K562 (cell line): ENCODE measurements at regions not wholly inside any gene's neighbourhood (a gene's known extent, or its start where the extent isn't known, plus 50 kb on each side); places are given as distances from the start of the nearest gene placed in this dataset.

Experiments used
- ATAC-seq: fragments of 200-7000 bp; cut with Tn5 transposase; 3 replicates; pipeline ENCODE4 v1.9.1; 2020; ENCODE audit warnings: moderate library complexity
- BruUV-seq: library from RNA; stranded (reverse); fragments of 400-500 nt; replicated peaks from 2 replicates; lab custom pipeline; 2021; lab: Mats Ljungman, UMichigan
- CTCF ChIA-PET: fragments of 300-600 bp; formaldehyde crosslinking; extraction: SDS; loops from one replicate; lab custom pipeline; 2021; ENCODE audit warnings: low intra/inter-chr PET ratio; lab: Yijun Ruan, JAX
- POLR2A ChIA-PET: fragments of 300-600, 350-650 bp; sonication (Branson Sonifier 250); formaldehyde crosslinking; extraction: SDS; loops from one replicate; lab custom pipeline; 2021; ENCODE audit warnings: antibody characterized with exemption, inconsistent platforms; lab: Yijun Ruan, JAX
- DNase-seq, 4 experiments: peaks; one replicate each; pipeline versions ENCODE4 v3.0.0 to v3.0.0-alpha.2; 2011 to 2018; ENCODE audit warnings: low spot score in 3 of 4, mixed read lengths in 3 of 4; ENCODE audit errors: extremely low read depth in 1 of 4
- FAIRE-seq: peaks from 2 replicates; lab custom pipeline; 2011; peaks lifted over from hg19 to GRCh38; lab: Jason Lieb, UNC
- H2AFZ ChIP-seq: 2 replicates; pipeline ENCODE4 v1.6.0; 2011; ENCODE audit warnings: low read depth, low read length, control low read depth, inconsistent platforms
- H3K27ac ChIP-seq: fragments of 200-600 bp; 3 replicates; pipeline ENCODE4 v1.8.0; 2011; ENCODE audit warnings: low read depth, mild to moderate bottlenecking, control low read depth, inconsistent platforms, low read length, moderate library complexity, mixed read lengths; ENCODE audit errors: extremely low read depth
- H3K27me3 ChIP-seq, 2 experiments: fragments of 300-600 bp in 1 of 2; 2 replicates in 1 of 2; 3 replicates in 1 of 2; pipeline versions ENCODE4 v1.6.0 to v1.8.0; 2011; ENCODE audit warnings: inconsistent platforms in 2 of 2, low read length in 2 of 2, mild to moderate bottlenecking in 1 of 2, mixed read lengths in 1 of 2, moderate library complexity in 1 of 2; ENCODE audit not compliant: control insufficient read depth in 2 of 2, insufficient read depth in 2 of 2
- H3K36me3 ChIP-seq: fragments of 300-600 bp; 3 replicates; pipeline ENCODE4 v1.8.0; 2011; ENCODE audit warnings: mild to moderate bottlenecking, low read length, inconsistent platforms; ENCODE audit not compliant: control insufficient read depth, insufficient read depth
- H3K4me1 ChIP-seq, 2 experiments: fragments of 200-600 bp in 1 of 2; replicated peaks in 1 of 2; 2 replicates in 1 of 2; 3 replicates in 1 of 2; pipeline versions ENCODE4 v1.5.1 to v1.8.0; 2011; ENCODE audit warnings: inconsistent platforms in 2 of 2, low read length in 2 of 2, mild to moderate bottlenecking in 1 of 2, mixed read lengths in 1 of 2, moderate library complexity in 1 of 2; ENCODE audit not compliant: control insufficient read depth in 2 of 2, insufficient read depth in 2 of 2
- H3K4me2 ChIP-seq: 2 replicates; pipeline ENCODE4 v1.6.1; 2011; ENCODE audit warnings: low read length, control low read depth, inconsistent platforms, mixed read lengths; ENCODE audit not compliant: insufficient read depth
- H3K4me3 ChIP-seq: fragments of 200-600 bp; sonication (generic), shearing (Covaris generic); 2 replicates; pipeline ENCODE4 v1.5.1; 2016; ENCODE audit warnings: control low read depth, inconsistent platforms
- H3K79me2 ChIP-seq: fragments of 200-600 bp; 3 replicates; pipeline ENCODE4 v1.8.0; 2011; ENCODE audit warnings: low read length, inconsistent platforms; ENCODE audit not compliant: control insufficient read depth, insufficient read depth
- H3K9ac ChIP-seq, 2 experiments: 2 replicates each; pipeline versions ENCODE4 v1.6.0 to v1.6.1; 2011; ENCODE audit warnings: low read depth in 2 of 2, low read length in 2 of 2, control low read depth in 1 of 2, inconsistent platforms in 1 of 2, mild to moderate bottlenecking in 1 of 2, mixed read lengths in 1 of 2; ENCODE audit not compliant: insufficient read depth in 1 of 2
- H3K9me1 ChIP-seq: one replicate; pipeline ENCODE4 v1.6.0; 2011; ENCODE audit warnings: inconsistent platforms, mild to moderate bottlenecking, low read length, moderate library complexity; ENCODE audit not compliant: control insufficient read depth, insufficient read depth
- H3K9me3 ChIP-seq: replicated peaks from 2 replicates; pipeline ENCODE4 v1.5.1; 2011; ENCODE audit warnings: low read depth, low read length, inconsistent platforms; ENCODE audit not compliant: control insufficient read depth, insufficient read depth
- H4K20me1 ChIP-seq: replicated peaks from 2 replicates; pipeline ENCODE4 v1.6.1; 2011; ENCODE audit warnings: low read length, inconsistent platforms, mixed read lengths; ENCODE audit not compliant: control insufficient read depth, insufficient read depth
- E2F3 ChIP-seq: fragments of 250-450 bp; sonication (Bioruptor Pico); IDR thresholded peaks from 2 replicates; pipeline ENCODE4 v1.4.0; 2020; ENCODE audit warnings: mild to moderate bottlenecking
- ELF4 ChIP-seq: fragments of 450-650 bp; formaldehyde crosslinking; IDR thresholded peaks from 2 replicates; pipeline ENCODE4 v1.4.0; 2022; ENCODE audit warnings: missing genetic modification characterization
- ETV5 ChIP-seq: sonication (generic); formaldehyde crosslinking; IDR thresholded peaks from 2 replicates; pipeline ENCODE4 v1.4.0; 2020; ENCODE audit warnings: low read depth, mild to moderate bottlenecking, missing genetic modification reagents
- FOXK2 ChIP-seq, 2 experiments: fragments of 450-650 bp; IDR thresholded peaks in 1 of 2; conservative IDR thresholded peaks in 1 of 2; 2 replicates each; pipeline ENCODE4 v1.6.1; 2016; ENCODE audit warnings: low read depth in 2 of 2, mild to moderate bottlenecking in 1 of 2
- GATAD2A ChIP-seq: fragments of 450-650 bp; IDR thresholded peaks from 2 replicates; pipeline ENCODE4 v1.6.1; 2017
- HCFC1 ChIP-seq: IDR thresholded peaks from 2 replicates; pipeline ENCODE4 v1.6.1; 2012; ENCODE audit warnings: low read depth, low read length, improper control_type of control experiment
- NBN ChIP-seq: fragments of 450-650 bp; IDR thresholded peaks from 2 replicates; pipeline ENCODE4 v1.6.1; 2016; ENCODE audit warnings: low read depth, mild to moderate bottlenecking
- PPARD ChIP-seq: fragments of 250-450 bp; sonication (Bioruptor Pico); IDR thresholded peaks from 2 replicates; pipeline ENCODE4 v1.8.0; 2022; ENCODE audit warnings: inconsistent platforms, mild to moderate bottlenecking, moderate library complexity
- PRPF4 ChIP-seq: fragments of 200-400 bp; formaldehyde crosslinking; IDR thresholded peaks from one replicate; pipeline ENCODE4 v1.6.1; 2017; ENCODE audit warnings: low read length, low read depth, mild to moderate bottlenecking; ENCODE audit not compliant: insufficient read depth, poor library complexity, severe bottlenecking
- RBBP5 ChIP-seq: fragments of 200-600 bp; sonication (generic); IDR thresholded peaks from 2 replicates; pipeline ENCODE4 v1.6.1; 2012; ENCODE audit warnings: borderline replicate concordance, mild to moderate bottlenecking, low read length, control low read depth, inconsistent platforms; ENCODE audit not compliant: insufficient read depth, poor library complexity, severe bottlenecking
- RBM22 ChIP-seq: fragments of 200-400 bp; formaldehyde crosslinking; IDR thresholded peaks from 2 replicates; pipeline ENCODE4 v1.6.1; 2018; ENCODE audit warnings: low read length, low read depth; ENCODE audit not compliant: poor library complexity, severe bottlenecking
- SAFB ChIP-seq: fragments of 200-400 bp; formaldehyde crosslinking; IDR thresholded peaks from 2 replicates; pipeline ENCODE4 v1.6.1; 2017; ENCODE audit warnings: low read depth, low read length, borderline replicate concordance
- TAL1 ChIP-seq: fragments of 450-650 bp; IDR thresholded peaks from 2 replicates; pipeline ENCODE4 v1.6.1; 2016; ENCODE audit warnings: mild to moderate bottlenecking
- THRA ChIP-seq: fragments of 450-650 bp; IDR thresholded peaks from 2 replicates; pipeline ENCODE4 v1.6.1; 2017; ENCODE audit warnings: mild to moderate bottlenecking, moderate library complexity
- XRCC5 ChIP-seq: fragments of 200-400 bp; formaldehyde crosslinking; IDR thresholded peaks from 2 replicates; pipeline ENCODE4 v1.6.1; 2017; ENCODE audit warnings: low read depth, mild to moderate bottlenecking, low read length
- ZNF239 ChIP-seq: fragments of 250-450 bp; sonication (Bioruptor Pico); IDR thresholded peaks from 2 replicates; pipeline ENCODE4 v1.4.0; 2020; ENCODE audit warnings: mild to moderate bottlenecking
- whole genome bisulfite sequencing: fragments of 100-300 bp; shearing (Covaris generic); methylation state at CpG from one replicate; pipeline ENCODE4 v1.1.6; 2016; ENCODE audit warnings: low coverage, mixed read lengths; ENCODE audit not compliant: insufficient coverage; ENCODE audit errors: missing lambda C conversion rate; 5-methylcytosine and 5-hydroxymethylcytosine counted together
- in situ Hi-C: fragments of 300-500 bp; cut with MboI; formaldehyde crosslinking; loops from 4 replicates; pipeline ENCODE4 v1.15.0; 2018; ENCODE audit warnings: inconsistent platforms, mixed read lengths
- intact Hi-C: fragments of 100-400 bp; cut with micrococcal nuclease; formaldehyde crosslinking; loops from 2 replicates; pipeline ENCODE4 v1.14.2; 2022

- no peak for TF ChIP-seq SAFB
- no peak for TF ChIP-seq NBN
Observed at GRCh38 chr21:16239659-16240265, 510.0 kb downstream of the USP25 start (continued).

GRCh38 chr21:16241016-16241415, 511.2 kb downstream of the USP25 start:
- no peak for DNase-seq
- H3K9ac ChIP-seq = no peak overlapping the region
- BruUV-seq = no TSS peak
- H3K9me3 ChIP-seq = no peaks in the 10 kb centered on the region
- CTCF ChIA-PET = no interaction called here
- H3K27ac ChIP-seq = no peak overlapping the region
- no peak for ATAC-seq
- WGBS = 0% methylated on average over 2 of the region's 2 CpGs
- no peaks in the 10 kb centered on the region for H3K9me1 ChIP-seq
- POLR2A ChIA-PET = no interaction called here
- FAIRE-seq = no peak
- TF ChIP-seq HCFC1 (no peak), TAL1 (no peak), ZNF239 (CRISPR knock-in tag) (no peak), PRPF4 (no peak), THRA (no peak), ETV5 (CRISPR knock-in tag) (no peak), RBM22 (no peak), E2F3 (CRISPR knock-in tag) (no peak), XRCC5 (no peak), FOXK2 (conservative IDR thresholded peaks at IDR 0.05 in 1 of 2, IDR thresholded peaks at IDR 0.05 in 1 of 2; ENCODE audit: low read depth in 2 of 2) (no peak), PPARD (CRISPR knock-in tag) (no peak), GATAD2A (no peak), RBBP5 (no peak), ELF4 (no peak)
- in situ Hi-C loops (no loop called here), intact Hi-C loops (no loop called here)
- no peaks in the 10 kb centered on the region for H4K20me1 ChIP-seq
- H3K79me2 ChIP-seq = no peaks in the 10 kb centered on the region
- H3K4me3 ChIP-seq = no peak overlapping the region
- no peaks in the 10 kb centered on the region for H3K27me3 ChIP-seq
- no peak overlapping the region for H3K4me2 ChIP-seq
- no peaks in the 10 kb centered on the region for H3K36me3 ChIP-seq
- H3K4me1 ChIP-seq = no peaks in the 10 kb centered on the region
- H2AFZ ChIP-seq = no peak overlapping the region
